HepG2 (cell line): ENCODE measurements at regions not wholly inside any gene's neighbourhood (a gene's known extent, or its start where the extent isn't known, plus 50 kb on each side); places are given as distances from the start of the nearest gene placed in this dataset.
A peak's percentile ranks its signal among the peaks of the same experiment; 100 is the strongest.

Experiments used
- ATAC-seq: fragments of 200-7000 bp; cut with Tn5 transposase; 3 replicates; pipeline ENCODE4 v1.9.1; 2020; ENCODE audit warnings: mild to moderate bottlenecking, moderate library complexity
- BruUV-seq: library from RNA; stranded (reverse); fragments of 400-500 nt; replicated peaks from 2 replicates; lab custom pipeline; 2021; lab: Mats Ljungman, UMichigan
- CTCF ChIA-PET: fragments of 300-600 bp; formaldehyde crosslinking; extraction: SDS; loops from one replicate; lab custom pipeline; 2021; ENCODE audit warnings: low total read pairs, inconsistent platforms, low intra/inter-chr PET ratio; lab: Yijun Ruan, JAX
- POLR2A ChIA-PET: fragments of 350-600 bp; sonication (Branson Sonifier 250); formaldehyde crosslinking; loops from one replicate; lab custom pipeline; 2020; ENCODE audit warnings: antibody characterized with exemption, inconsistent platforms; lab: Yijun Ruan, JAX
- DNase-seq: peaks from one replicate; pipeline ENCODE4 v3.0.0-alpha.2; 2015; ENCODE audit warnings: low spot score
- FAIRE-seq: peaks from 3 replicates; lab custom pipeline; 2011; peaks lifted over from hg19 to GRCh38; lab: Jason Lieb, UNC
- H2AFZ ChIP-seq: one replicate; pipeline ENCODE4 v1.6.1; 2011; ENCODE audit warnings: low read length, inconsistent platforms
- H3K27ac ChIP-seq: fragments of 300-600 bp; 3 replicates; pipeline ENCODE4 v1.8.0; 2011; ENCODE audit warnings: mixed run types, mild to moderate bottlenecking, mixed read lengths, low read length, inconsistent platforms; ENCODE audit not compliant: insufficient read depth; ENCODE audit errors: extremely low read length
- H3K27me3 ChIP-seq, 2 experiments: fragments of 200-600 bp in 1 of 2; 2 replicates in 1 of 2; 3 replicates in 1 of 2; pipeline versions ENCODE4 v1.6.0 to v1.8.0; 2011; ENCODE audit warnings: low read length in 2 of 2, mild to moderate bottlenecking in 2 of 2, moderate library complexity in 2 of 2, inconsistent platforms in 1 of 2; ENCODE audit not compliant: insufficient read depth in 2 of 2, control insufficient read depth in 1 of 2
- H3K36me3 ChIP-seq, 2 experiments: fragments of 200-600 bp in 1 of 2; replicated peaks in 1 of 2; 2 replicates in 1 of 2; 3 replicates in 1 of 2; pipeline versions ENCODE4 v1.5.1 to v1.8.0; 2011; ENCODE audit warnings: low read length in 2 of 2, inconsistent platforms in 1 of 2; ENCODE audit not compliant: insufficient read depth in 2 of 2, control insufficient read depth in 1 of 2
- H3K4me1 ChIP-seq: 2 replicates; pipeline ENCODE4 v1.5.1; 2012; ENCODE audit warnings: low read length, inconsistent platforms; ENCODE audit not compliant: insufficient read depth
- H3K4me2 ChIP-seq: 2 replicates; pipeline ENCODE4 v1.6.0; 2011; ENCODE audit warnings: low read depth, low read length, inconsistent platforms
- H3K4me3 ChIP-seq, 3 experiments: fragments of 200-600 bp in 1 of 3; sonication (generic), shearing (Covaris generic) in 1 of 3; replicated peaks in 1 of 3; 2 replicates each; pipeline ENCODE4 v1.5.1; 2011 to 2016; ENCODE audit warnings: low read length in 3 of 3, inconsistent platforms in 2 of 3, low read depth in 2 of 3, mild to moderate bottlenecking in 2 of 3, control low read depth in 1 of 3, mixed read lengths in 1 of 3; ENCODE audit not compliant: insufficient read depth in 1 of 3
- H3K79me2 ChIP-seq: one replicate; pipeline ENCODE4 v1.6.1; 2011; ENCODE audit warnings: low read length, inconsistent platforms; ENCODE audit not compliant: insufficient read depth
- H3K9ac ChIP-seq: 2 replicates; pipeline ENCODE4 v1.6.0; 2011; ENCODE audit warnings: mild to moderate bottlenecking, low read depth, low read length, inconsistent platforms; ENCODE audit not compliant: insufficient read depth
- H3K9me3 ChIP-seq: 2 replicates; pipeline ENCODE4 v1.5.1; 2012; ENCODE audit warnings: mild to moderate bottlenecking, low read length
- H4K20me1 ChIP-seq: 2 replicates; pipeline ENCODE4 v1.6.0; 2011; ENCODE audit warnings: inconsistent platforms, mild to moderate bottlenecking, low read length, moderate library complexity; ENCODE audit not compliant: insufficient read depth
- CTCF ChIP-seq: sonication (generic); formaldehyde crosslinking; IDR thresholded peaks from 2 replicates; pipeline ENCODE4 v1.5.0; 2020; ENCODE audit warnings: mild to moderate bottlenecking, missing genetic modification reagents, moderate library complexity
- FOXP1 ChIP-seq, 2 experiments: fragments of 450-650 bp in 1 of 2; IDR thresholded peaks; 2 replicates each; pipeline ENCODE4 v1.6.1; 2017 to 2018; ENCODE audit warnings: antibody characterized with exemption in 1 of 2
- ZBTB14 ChIP-seq: sonication (generic); formaldehyde crosslinking; IDR thresholded peaks from 2 replicates; pipeline ENCODE4 v1.4.0; 2020; ENCODE audit warnings: missing genetic modification reagents
- ZBTB44 ChIP-seq: sonication (generic); formaldehyde crosslinking; IDR thresholded peaks from 2 replicates; pipeline ENCODE4 v1.4.0; 2020; ENCODE audit warnings: missing genetic modification reagents
- ZSCAN12 ChIP-seq: sonication (generic); formaldehyde crosslinking; IDR thresholded peaks from 2 replicates; pipeline ENCODE4 v1.9.0; 2021; ENCODE audit warnings: mild to moderate bottlenecking, missing genetic modification reagents
- WGBS: methylation state at CpG from one replicate; pipeline ENCODE4 v1.1.6; 2017; ENCODE audit warnings: low lambda C conversion rate; 5-methylcytosine and 5-hydroxymethylcytosine counted together
- in situ Hi-C: cut with HindIII; loops from 2 replicates; pipeline ENCODE4 v1.10.0; 2017; ENCODE audit warnings: low pct_unique_long_range_greater_than_20kb; ENCODE audit not compliant: extremely low pct_ligation_motif_present
- intact Hi-C: fragments of 100-400 bp; cut with micrococcal nuclease; formaldehyde crosslinking; loops from one replicate; pipeline ENCODE4 v1.10.0; 2022; ENCODE audit not compliant: unreplicated experiment

- no peak overlapping the region for H3K27ac ChIP-seq
- no peak overlapping the region for H3K4me2 ChIP-seq
- no peaks in the 10 kb centered on the region for H3K36me3 ChIP-seq
- BruUV-seq: no TSS peak
- no peak for TF ChIP-seq ZSCAN12
- no peak for TF ChIP-seq ZBTB14 (CRISPR knock-in tag)
- no peak for TF ChIP-seq FOXP1 (IDR thresholded peaks at IDR 0.05)
- TF ChIP-seq FOXP1 (CRISPR knock-in tag; IDR thresholded peaks at IDR 0.05): no peak
- no peak overlapping the region for H3K9ac ChIP-seq
- no peak overlapping the region for H3K4me3 ChIP-seq
- H4K20me1 ChIP-seq: no peaks in the 10 kb centered on the region
- DNase-seq (no peak), ATAC-seq (no peak), FAIRE-seq (no peak)
- no peak overlapping the region for H2AFZ ChIP-seq
- 0% methylated on average over 3 of the region's 3 CpGs for WGBS
- no peaks in the 10 kb centered on the region for H3K9me3 ChIP-seq
- no peaks in the 10 kb centered on the region for H3K27me3 ChIP-seq
- no peaks in the 10 kb centered on the region for H3K79me2 ChIP-seq
- CTCF ChIA-PET: no interaction called here
- in situ Hi-C loops: no loop called here
- intact Hi-C loops: no loop called here
- no peaks in the 10 kb centered on the region for H3K4me1 ChIP-seq
- POLR2A ChIA-PET: no interaction called here
Measured at GRCh38 chr3:153783741-153784480, 337.3 kb upstream of the ARHGEF26 start.

GRCh38 chr3:153785901-153786300 lies 335.3 kb upstream of the ARHGEF26 start:
- H3K4me1 ChIP-seq: no peaks in the 10 kb centered on the region
- BruUV-seq: no TSS peak
- no peak overlapping the region for H3K9ac ChIP-seq
- no peak overlapping the region for H3K27ac ChIP-seq
- in situ Hi-C loops (no loop called here), intact Hi-C loops (no loop called here)
- H3K9me3 ChIP-seq: no peaks in the 10 kb centered on the region
- WGBS: 7% methylated on average over 3 of the region's 3 CpGs
- TF ChIP-seq CTCF: 0 out of 2 replicates have a peak, but pooled peaks have one; percentile 6
- TF ChIP-seq ZBTB44 (CRISPR knock-in tag): no peak
- ATAC-seq (peak; percentile 35; the same call in 1 of the 3 replicates), FAIRE-seq (no peak), DNase-seq (no peak)
- POLR2A ChIA-PET: no interaction called here
- no peak overlapping the region for H2AFZ ChIP-seq
- H3K4me2 ChIP-seq: no peak overlapping the region
- H3K36me3 ChIP-seq: no peaks in the 10 kb centered on the region
- H4K20me1 ChIP-seq: no peaks in the 10 kb centered on the region
- no peaks in the 10 kb centered on the region for H3K79me2 ChIP-seq
- H3K27me3 ChIP-seq: no peaks in the 10 kb centered on the region
- CTCF ChIA-PET: no interaction called here
- no peak overlapping the region for H3K4me3 ChIP-seq
